Dendritic cell treated with granulocyte-macrophage colony-stimulating factor and Interleukin-4, amounts not matched to agents 40 ng/mL and 50 ng/mL, for 4 days (primary cell): ENCODE measurements at regions not wholly inside any gene's neighbourhood (a gene's known extent, or its start where the extent isn't known, plus 50 kb on each side); places are given as distances from the start of the nearest gene placed in this dataset.

Experiments used
- H3K27ac Mint-ChIP-seq: one replicate; pipeline ENCODE4 v1.8.0; 2022; ENCODE audit warnings: mild to moderate bottlenecking, mixed read lengths
- H3K27me3 Mint-ChIP-seq: one replicate; pipeline ENCODE4 v1.8.0; 2022; ENCODE audit warnings: mild to moderate bottlenecking, mixed read lengths
- H3K36me3 Mint-ChIP-seq: one replicate; pipeline ENCODE4 v1.8.0; 2022; ENCODE audit warnings: low read depth, mixed read lengths
- H3K4me1 Mint-ChIP-seq: one replicate; pipeline ENCODE4 v1.8.0; 2022; ENCODE audit warnings: low read depth, mixed read lengths
- H3K4me3 Mint-ChIP-seq: one replicate; pipeline ENCODE4 v1.8.0; 2022; ENCODE audit warnings: mild to moderate bottlenecking, moderate library complexity, mixed read lengths
- H3K9me3 Mint-ChIP-seq: one replicate; pipeline ENCODE4 v1.8.0; 2022; ENCODE audit warnings: mixed read lengths
- intact Hi-C: fragments of 100-400 bp; cut with micrococcal nuclease; formaldehyde crosslinking; loops from one replicate; pipeline ENCODE4 v1.15.0; 2022

- no peak overlapping the region for H3K4me3 Mint-ChIP-seq
- intact Hi-C loops, result no loop called here
- H3K27ac Mint-ChIP-seq, result no peak overlapping the region
- peaks cover 3% of the 10 kb centered on the region for H3K4me1 Mint-ChIP-seq
- H3K27me3 Mint-ChIP-seq, result no peaks in the 10 kb centered on the region
- H3K36me3 Mint-ChIP-seq, result no peaks in the 10 kb centered on the region
- H3K9me3 Mint-ChIP-seq, result peaks cover 18% of the 10 kb centered on the region
Measured at GRCh38 chr6:147009358-147009757, 194.9 kb upstream of the STXBP5 start.

- intact Hi-C loops, result no loop called here
- no peaks in the 10 kb centered on the region for H3K27me3 Mint-ChIP-seq
- H3K9me3 Mint-ChIP-seq, result no peaks in the 10 kb centered on the region
- H3K36me3 Mint-ChIP-seq, result no peaks in the 10 kb centered on the region
- H3K4me1 Mint-ChIP-seq, result no peaks in the 10 kb centered on the region
- H3K4me3 Mint-ChIP-seq, result no peak overlapping the region
- H3K27ac Mint-ChIP-seq, result no peak overlapping the region
Measured at GRCh38 chr6:147015674-147016073, 188.5 kb upstream of the STXBP5 start.

- H3K27me3 Mint-ChIP-seq, result no peaks in the 10 kb centered on the region
- H3K27ac Mint-ChIP-seq, result no peak overlapping the region
- intact Hi-C loops, result no loop called here
- no peak overlapping the region for H3K4me3 Mint-ChIP-seq
- no peaks in the 10 kb centered on the region for H3K36me3 Mint-ChIP-seq
- H3K9me3 Mint-ChIP-seq, result no peaks in the 10 kb centered on the region
- H3K4me1 Mint-ChIP-seq, result no peaks in the 10 kb centered on the region
Measured at GRCh38 chr6:147016440-147016839, 187.8 kb upstream of the STXBP5 start.

- intact Hi-C loops, result no loop called here
- Mint-ChIP-seq H3K27me3 (no peaks in the 10 kb centered on the region), H3K27ac (no peak overlapping the region), H3K4me3 (no peak overlapping the region), H3K36me3 (no peaks in the 10 kb centered on the region), H3K9me3 (no peaks in the 10 kb centered on the region), H3K4me1 (no peaks in the 10 kb centered on the region)
Measured at GRCh38 chr6:147017153-147017552, 187.1 kb upstream of the STXBP5 start.

DNA sequence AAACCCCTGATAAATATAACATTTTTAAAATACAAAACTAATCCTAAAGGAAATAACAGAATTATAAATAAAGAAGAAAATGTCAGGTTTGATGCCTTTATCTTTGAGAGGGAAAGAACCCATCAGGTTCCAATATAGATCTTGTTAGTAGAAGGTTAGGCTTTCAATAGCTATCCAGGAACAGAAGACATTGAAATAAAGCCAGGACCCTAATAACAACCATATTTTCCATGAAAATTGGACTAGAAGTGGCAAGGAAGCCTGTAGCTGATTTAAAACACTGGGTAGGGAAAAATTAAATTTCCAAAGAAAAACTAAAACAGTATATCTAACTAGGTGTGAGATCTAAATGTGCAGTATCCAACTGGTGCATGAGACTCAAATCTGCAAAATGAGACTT is 185.2 kb upstream of the STXBP5 start:
- no peak overlapping the region for H3K4me3 Mint-ChIP-seq
- no peak overlapping the region for H3K27ac Mint-ChIP-seq
- intact Hi-C loops, result no loop called here
- no peaks in the 10 kb centered on the region for H3K27me3 Mint-ChIP-seq
- no peaks in the 10 kb centered on the region for H3K4me1 Mint-ChIP-seq
- H3K9me3 Mint-ChIP-seq, result no peaks in the 10 kb centered on the region
- H3K36me3 Mint-ChIP-seq, result no peaks in the 10 kb centered on the region

DNA sequence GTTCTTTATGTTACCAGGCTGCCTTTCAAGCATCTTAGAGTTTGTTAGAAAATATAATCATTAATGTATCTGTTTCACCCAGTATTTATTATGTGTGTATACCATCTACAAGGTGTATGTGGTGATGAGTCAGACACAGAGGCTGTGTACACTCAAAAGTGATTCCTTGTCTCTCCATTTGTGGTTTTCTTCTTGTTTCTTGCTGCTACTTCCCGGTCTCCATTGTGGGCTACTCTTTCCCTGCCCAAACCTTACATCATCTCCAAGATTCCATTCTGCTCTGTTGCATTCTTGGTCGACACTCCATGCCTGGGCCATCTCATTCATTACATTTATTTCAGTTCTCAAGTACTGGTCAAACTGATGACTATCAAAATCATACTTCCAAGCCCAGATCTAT is 182.2 kb upstream of the STXBP5 start:
- H3K9me3 Mint-ChIP-seq, result no peaks in the 10 kb centered on the region
- no peak overlapping the region for H3K27ac Mint-ChIP-seq
- no peaks in the 10 kb centered on the region for H3K36me3 Mint-ChIP-seq
- H3K27me3 Mint-ChIP-seq, result no peaks in the 10 kb centered on the region
- H3K4me3 Mint-ChIP-seq, result no peak overlapping the region
- intact Hi-C loops, result no loop called here
- no peaks in the 10 kb centered on the region for H3K4me1 Mint-ChIP-seq

GRCh38 chr6:147023148-147023547 is 181.1 kb upstream of the STXBP5 start:
- no peak overlapping the region for H3K4me3 Mint-ChIP-seq

DNA sequence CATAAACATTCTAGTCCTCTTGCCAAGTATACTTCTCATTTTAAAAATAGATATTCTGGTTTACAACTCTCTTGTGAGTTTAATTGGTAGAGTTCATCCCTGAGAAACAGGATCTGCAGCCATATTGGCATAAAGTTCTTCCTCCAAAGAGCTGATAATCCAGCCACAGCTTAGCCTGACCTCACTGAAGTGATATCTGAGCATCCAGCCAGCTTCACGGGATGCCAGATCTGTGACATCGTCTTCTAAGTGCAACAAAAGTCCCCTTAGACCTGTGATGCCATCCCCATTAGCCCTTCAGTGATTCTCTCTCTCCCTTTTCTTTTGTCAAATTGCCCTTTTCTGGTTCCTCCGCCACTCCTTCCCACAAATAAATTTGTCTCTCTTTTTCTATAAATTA is 180.6 kb upstream of the STXBP5 start:
- Mint-ChIP-seq H3K36me3 (no peaks in the 10 kb centered on the region), H3K27me3 (no peaks in the 10 kb centered on the region), H3K4me3 (no peak overlapping the region), H3K9me3 (no peaks in the 10 kb centered on the region), H3K4me1 (no peaks in the 10 kb centered on the region), H3K27ac (no peak overlapping the region)
- intact Hi-C loops, result no loop called here

More at GRCh38 chr6:147023148-147023547, 181.1 kb upstream of the STXBP5 start:
- H3K27me3 Mint-ChIP-seq, result no peaks in the 10 kb centered on the region
- no peaks in the 10 kb centered on the region for H3K36me3 Mint-ChIP-seq
- no peaks in the 10 kb centered on the region for H3K9me3 Mint-ChIP-seq
- intact Hi-C loops, result no loop called here
- no peak overlapping the region for H3K27ac Mint-ChIP-seq
- H3K4me1 Mint-ChIP-seq, result no peaks in the 10 kb centered on the region

GRCh38 chr6:147029923-147030322 is 174.3 kb upstream of the STXBP5 start:
- no peak overlapping the region for H3K27ac Mint-ChIP-seq
- no peak overlapping the region for H3K4me3 Mint-ChIP-seq
- intact Hi-C loops, result no loop called here
- no peaks in the 10 kb centered on the region for H3K4me1 Mint-ChIP-seq
- no peaks in the 10 kb centered on the region for H3K27me3 Mint-ChIP-seq
- H3K9me3 Mint-ChIP-seq, result no peaks in the 10 kb centered on the region
- H3K36me3 Mint-ChIP-seq, result no peaks in the 10 kb centered on the region

GRCh38 chr6:147033267-147033666 is 170.9 kb upstream of the STXBP5 start:
- peaks cover 7% of the 10 kb centered on the region for H3K4me1 Mint-ChIP-seq
- H3K4me3 Mint-ChIP-seq, result no peak overlapping the region
- H3K27me3 Mint-ChIP-seq, result no peaks in the 10 kb centered on the region
- no peak overlapping the region for H3K27ac Mint-ChIP-seq
- intact Hi-C loops, result no loop called here
- no peaks in the 10 kb centered on the region for H3K36me3 Mint-ChIP-seq
- no peaks in the 10 kb centered on the region for H3K9me3 Mint-ChIP-seq

- intact Hi-C loops, result no loop called here
- Mint-ChIP-seq H3K4me1 (peaks cover 8% of the 10 kb centered on the region), H3K27ac (no peak overlapping the region), H3K9me3 (no peaks in the 10 kb centered on the region), H3K36me3 (no peaks in the 10 kb centered on the region), H3K4me3 (no peak overlapping the region), H3K27me3 (no peaks in the 10 kb centered on the region)
Measured at GRCh38 chr6:147035886-147036285, 168.3 kb upstream of the STXBP5 start.

DNA sequence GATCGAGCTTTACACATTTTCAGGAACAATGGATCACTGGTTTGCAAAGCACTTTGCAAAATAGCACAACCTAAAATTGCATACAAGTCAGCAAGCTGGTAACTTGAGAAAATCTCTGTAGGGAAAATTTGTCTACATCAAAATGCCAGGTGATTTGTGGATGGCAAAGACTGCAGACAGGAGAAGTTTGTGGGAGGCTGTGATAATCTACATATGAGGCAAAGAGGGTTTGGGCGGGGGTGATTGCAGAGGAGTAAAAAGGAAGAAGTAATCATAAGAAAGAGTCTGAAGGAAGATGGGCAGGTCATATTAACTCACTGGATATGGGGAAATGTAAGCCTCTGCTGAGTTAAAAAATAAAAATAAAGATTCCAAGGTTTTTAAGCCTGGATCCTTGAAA is 166.3 kb upstream of the STXBP5 start:
- no peak overlapping the region for H3K27ac Mint-ChIP-seq
- no peaks in the 10 kb centered on the region for H3K36me3 Mint-ChIP-seq
- H3K4me3 Mint-ChIP-seq, result no peak overlapping the region
- H3K9me3 Mint-ChIP-seq, result peaks cover 13% of the 10 kb centered on the region
- H3K27me3 Mint-ChIP-seq, result no peaks in the 10 kb centered on the region
- peaks cover 8% of the 10 kb centered on the region for H3K4me1 Mint-ChIP-seq
- intact Hi-C loops, result no loop called here

- intact Hi-C loops, result no loop called here
- Mint-ChIP-seq H3K4me1 (peaks cover 18% of the 10 kb centered on the region), H3K4me3 (no peak overlapping the region), H3K27ac (no peak overlapping the region), H3K9me3 (peaks cover 34% of the 10 kb centered on the region), H3K27me3 (no peaks in the 10 kb centered on the region), H3K36me3 (peaks cover 20% of the 10 kb centered on the region)
Measured at GRCh38 chr6:147040121-147040910, 163.9 kb upstream of the STXBP5 start.

DNA sequence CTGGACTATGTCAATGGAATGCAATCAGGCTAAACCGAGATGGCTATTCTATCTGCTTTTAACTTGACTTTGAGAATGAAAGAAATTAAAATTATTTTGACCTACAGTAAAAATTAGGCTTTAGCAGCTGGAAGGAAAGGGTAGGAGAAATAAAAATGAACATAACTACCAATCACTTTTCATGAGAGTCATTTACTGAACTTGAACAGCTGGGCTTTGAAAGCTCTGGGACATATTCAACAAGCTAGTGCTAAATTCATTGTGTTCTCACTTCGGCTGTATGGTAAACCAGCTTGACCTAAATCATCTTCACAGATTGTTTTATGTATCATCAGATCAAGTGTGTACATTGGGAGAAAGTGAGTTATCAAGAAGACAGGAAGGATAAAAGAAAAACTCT is 161.5 kb upstream of the STXBP5 start:
- Mint-ChIP-seq H3K4me1 (peaks cover 21% of the 10 kb centered on the region), H3K36me3 (peaks cover 20% of the 10 kb centered on the region), H3K27me3 (no peaks in the 10 kb centered on the region), H3K4me3 (no peak overlapping the region), H3K27ac (no peak overlapping the region), H3K9me3 (peaks cover 34% of the 10 kb centered on the region)
- intact Hi-C loops, result no loop called here

GRCh38 chr6:147043994-147044477 is 160.2 kb upstream of the STXBP5 start:
- Mint-ChIP-seq H3K27me3 (no peaks in the 10 kb centered on the region), H3K36me3 (peaks cover 20% of the 10 kb centered on the region), H3K27ac (no peak overlapping the region), H3K9me3 (peaks cover 34% of the 10 kb centered on the region), H3K4me3 (no peak overlapping the region), H3K4me1 (peaks cover 14% of the 10 kb centered on the region)
- intact Hi-C loops, result no loop called here
